Left ventricle myocardium inferior (tissue), 1 donor: ENCODE measurements at regions not wholly inside any gene's neighbourhood (a gene's known extent, or its start where the extent isn't known, plus 50 kb on each side); places are given as distances from the start of the nearest gene placed in this dataset.

ENCODE experiments used
- DNase-seq: peaks from one replicate; pipeline ENCODE4 v3.0.0-alpha.2; 2020
- H3K27ac ChIP-seq: fragments of 200-600 bp; replicated peaks from 2 replicates; pipeline ENCODE4 v1.8.0; 2021
- H3K27me3 ChIP-seq: fragments of 200-600 bp; 2 replicates; pipeline ENCODE4 v1.8.0; 2021; ENCODE audit warnings: low read depth
- H3K36me3 ChIP-seq: fragments of 200-600 bp; 2 replicates; pipeline ENCODE4 v1.8.0; 2021
- H3K4me1 ChIP-seq: fragments of 200-600 bp; 2 replicates; pipeline ENCODE4 v1.8.0; 2021
- H3K4me3 ChIP-seq: fragments of 200-600 bp; 2 replicates; pipeline ENCODE4 v1.8.0; 2021; ENCODE audit warnings: mild to moderate bottlenecking, moderate library complexity
- H3K9me3 ChIP-seq: fragments of 200-600 bp; replicated peaks from 2 replicates; pipeline ENCODE4 v1.8.0; 2021
- CTCF ChIP-seq: fragments of 200-600 bp; IDR thresholded peaks from 2 replicates; pipeline ENCODE4 v1.8.0; 2021; ENCODE audit warnings: antibody characterized with exemption, mild to moderate bottlenecking, borderline replicate concordance
- intact Hi-C: fragments of 100-400 bp; cut with micrococcal nuclease; formaldehyde crosslinking; loops from one replicate; pipeline ENCODE4 v1.11.0; 2022
- donor health status: DM: no; HTN: yes; CAD: no; lungs with severe emphysema.

DNA sequence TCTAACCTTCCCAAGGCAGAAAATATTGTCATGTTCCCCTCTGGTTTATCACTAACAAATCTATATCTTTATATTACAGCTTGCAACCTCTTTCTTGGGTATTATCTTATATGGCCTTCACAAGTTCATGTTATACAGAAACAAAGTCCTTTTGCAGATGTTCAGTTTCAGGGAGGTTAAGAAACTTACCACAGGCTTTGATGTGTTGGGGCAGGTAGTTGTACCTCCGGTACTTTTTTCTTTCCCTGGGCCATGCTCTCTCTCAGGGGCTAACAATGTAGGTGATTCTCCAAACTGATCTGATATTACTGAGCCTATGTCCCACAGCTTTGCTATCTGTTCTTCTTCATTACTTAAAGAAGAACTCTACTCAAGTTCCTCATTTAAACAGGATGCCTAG lies 548.9 kb upstream of the SYT4 start:
- intact Hi-C loops, result no loop called here
- Histone ChIP-seq H3K27ac (no peak overlapping the region), H3K36me3 (no peaks in the 10 kb centered on the region)

DNA sequence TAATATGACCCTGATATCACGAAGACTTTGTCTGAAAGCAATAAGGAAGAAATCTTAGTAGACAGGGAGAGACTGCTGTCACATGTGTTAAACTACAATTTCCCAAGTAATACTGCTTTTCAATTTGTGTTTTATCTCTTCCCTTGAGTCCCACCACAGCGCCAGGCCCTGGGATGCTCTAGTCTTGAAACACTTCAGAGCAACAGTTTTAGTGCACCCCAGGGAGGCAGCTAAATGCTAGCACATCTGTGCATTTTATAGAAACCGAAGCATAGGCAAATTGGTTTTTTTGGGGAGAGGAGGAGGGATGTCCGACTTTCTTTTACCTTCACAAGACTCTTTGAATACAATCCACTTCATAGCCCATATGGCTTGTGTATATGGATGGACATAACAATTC lies 550.0 kb upstream of the SYT4 start:
- H3K4me3 ChIP-seq, result no peak overlapping the region
- no peaks in the 10 kb centered on the region for H3K36me3 ChIP-seq
- H3K27ac ChIP-seq, result no peak overlapping the region
- intact Hi-C loops, result no loop called here
- no peaks in the 10 kb centered on the region for H3K27me3 ChIP-seq
- no peak for TF ChIP-seq CTCF
- DNase-seq, result no peak
- H3K9me3 ChIP-seq, result no peaks in the 10 kb centered on the region
- peaks cover 15% of the 10 kb centered on the region for H3K4me1 ChIP-seq

More for the DNA sequence above, 548.9 kb upstream of the SYT4 start:
- TF ChIP-seq CTCF, result no peak
- Histone ChIP-seq H3K9me3 (no peaks in the 10 kb centered on the region), H3K4me1 (peaks cover 12% of the 10 kb centered on the region), H3K27me3 (no peaks in the 10 kb centered on the region), H3K4me3 (no peak overlapping the region)
- DNase-seq, result no peak

DNA sequence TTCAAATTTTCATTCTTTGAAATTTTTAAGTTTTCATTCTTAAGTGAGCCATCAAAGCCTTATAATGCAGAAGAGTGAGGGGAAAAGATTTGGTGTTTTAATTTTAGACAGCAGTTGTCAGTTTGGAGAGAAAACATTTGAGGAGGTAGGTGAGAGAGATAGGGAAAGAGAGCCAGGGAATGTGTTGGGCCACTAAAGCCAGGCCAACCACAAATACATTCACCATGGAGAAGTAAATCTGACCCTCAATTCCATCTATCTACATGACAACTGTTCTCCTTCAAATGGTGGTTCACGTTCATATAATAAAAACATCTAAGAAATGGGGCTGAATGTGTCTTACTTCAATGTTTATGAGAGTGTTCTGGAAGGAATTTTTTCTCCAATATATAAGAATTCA lies 553.0 kb upstream of the SYT4 start:
- H3K4me3 ChIP-seq, result no peak overlapping the region
- H3K27me3 ChIP-seq, result no peaks in the 10 kb centered on the region
- no peaks in the 10 kb centered on the region for H3K9me3 ChIP-seq
- H3K4me1 ChIP-seq, result peaks cover 15% of the 10 kb centered on the region
- intact Hi-C loops, result no loop called here
- no peak for DNase-seq
- peak overlapping the region; percentile 67 for H3K27ac ChIP-seq
- no peak for TF ChIP-seq CTCF
- no peaks in the 10 kb centered on the region for H3K36me3 ChIP-seq

DNA sequence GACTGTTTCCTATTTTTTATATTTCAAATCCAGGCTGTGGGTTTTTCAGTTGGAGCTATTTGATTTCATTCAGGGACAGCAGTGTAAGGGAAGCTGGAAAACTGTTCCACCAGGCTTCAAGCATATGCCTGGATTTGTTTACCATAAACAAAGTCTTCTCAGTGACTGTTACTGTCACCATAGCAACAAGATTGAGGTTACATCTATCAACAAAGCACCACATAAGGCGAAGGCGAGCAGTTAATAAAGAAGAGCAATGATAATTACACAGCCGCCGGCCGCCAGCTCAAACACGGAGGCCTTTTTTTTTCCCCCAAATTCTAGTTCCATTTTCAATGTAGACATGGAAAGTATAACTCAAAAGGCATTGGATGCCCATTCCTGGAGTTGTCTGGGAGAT lies 553.7 kb upstream of the SYT4 start:
- peak overlapping the region; percentile 67 for H3K27ac ChIP-seq
- DNase-seq, result no peak
- H3K4me1 ChIP-seq, result peaks cover 15% of the 10 kb centered on the region
- H3K9me3 ChIP-seq, result no peaks in the 10 kb centered on the region
- H3K27me3 ChIP-seq, result no peaks in the 10 kb centered on the region
- intact Hi-C loops, result no loop called here
- H3K4me3 ChIP-seq, result no peak overlapping the region
- H3K36me3 ChIP-seq, result no peaks in the 10 kb centered on the region
- no peak for TF ChIP-seq CTCF

DNA sequence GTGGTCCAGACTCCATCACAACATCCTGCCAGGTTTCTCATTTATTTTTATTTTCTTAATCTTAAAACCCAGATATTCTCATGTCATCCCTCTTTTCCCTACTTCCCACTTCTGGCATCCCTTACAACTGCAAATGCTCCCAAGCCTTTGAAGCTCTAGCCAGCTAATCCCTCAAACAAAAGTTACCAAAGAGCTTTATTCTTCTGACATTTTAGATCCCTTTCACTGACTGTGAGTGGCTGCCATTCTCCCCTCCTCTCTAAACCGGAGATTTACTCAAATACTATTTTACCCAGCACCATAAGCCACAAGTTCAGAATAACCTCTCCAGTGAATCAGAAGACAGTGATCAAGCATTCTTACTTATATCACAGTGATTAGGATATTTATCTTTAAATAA lies 569.0 kb upstream of the SYT4 start:
- H3K27ac ChIP-seq, result no peak overlapping the region
- no peak for DNase-seq

More for the DNA sequence above, 569.0 kb upstream of the SYT4 start:
- H3K27me3 ChIP-seq, result no peaks in the 10 kb centered on the region
- no peak overlapping the region for H3K4me3 ChIP-seq
- no peaks in the 10 kb centered on the region for H3K36me3 ChIP-seq
- H3K4me1 ChIP-seq, result peaks cover 4% of the 10 kb centered on the region
- intact Hi-C loops, result no loop called here
- TF ChIP-seq CTCF, result no peak
- H3K9me3 ChIP-seq, result no peaks in the 10 kb centered on the region
